Cardiac muscle cell (in vitro differentiated cells and primary cell): ENCODE measurements at regions not wholly inside any gene's neighbourhood (a gene's known extent, or its start where the extent isn't known, plus 50 kb on each side); places are given as distances from the start of the nearest gene placed in this dataset.
A peak's percentile ranks its signal among the peaks of the same experiment; 100 is the strongest.

Experiments used
- DNase-seq, 2 donors: peaks; one replicate each; pipeline versions ENCODE4 v3.0.0 to v3.0.0-alpha.2; 2010 to 2017; ENCODE audit warnings: low read depth in 1 of 2, low spot score in 1 of 2
- H3K27ac ChIP-seq: fragments of 200-600 bp; sonication (generic); 2 replicates; pipeline ENCODE4 v1.5.1; 2016
- H3K27me3 ChIP-seq: fragments of 200-600 bp; sonication (generic); 2 replicates; pipeline ENCODE4 v1.6.0; 2016; ENCODE audit warnings: control low read depth
- H3K36me3 ChIP-seq: fragments of 200-600 bp; sonication (generic); 2 replicates; pipeline ENCODE4 v1.5.1; 2016; ENCODE audit warnings: control low read depth
- H3K4me1 ChIP-seq: fragments of 200-600 bp; sonication (generic); 2 replicates; pipeline ENCODE4 v1.8.1; 2017; ENCODE audit warnings: low read depth, mild to moderate bottlenecking, mixed run types
- H3K4me3 ChIP-seq: fragments of 200-600 bp; sonication (generic); 2 replicates; pipeline ENCODE4 v1.5.1; 2016; ENCODE audit warnings: mild to moderate bottlenecking
- H3K9me3 ChIP-seq: fragments of 200-600 bp; sonication (generic); 2 replicates; pipeline ENCODE4 v1.5.1; 2017; ENCODE audit warnings: low read depth, mild to moderate bottlenecking, control low read depth
- CTCF ChIP-seq: IDR thresholded peaks from 2 replicates; pipeline ENCODE4 v1.5.1; 2012; ENCODE audit warnings: low read depth, mild to moderate bottlenecking, low read length

GRCh38 chr10:83667594-83667993, 471.7 kb upstream of the GHITM start:
- Histone ChIP-seq H3K27ac (no peak overlapping the region), H3K4me1 (no peaks in the 10 kb centered on the region), H3K27me3 (no peaks in the 10 kb centered on the region), H3K4me3 (no peak overlapping the region), H3K9me3 (no peaks in the 10 kb centered on the region), H3K36me3 (no peaks in the 10 kb centered on the region)
- DNase-seq = no peak
- TF ChIP-seq CTCF = no peak

- Histone ChIP-seq H3K9me3 (no peaks in the 10 kb centered on the region), H3K27ac (no peak overlapping the region), H3K4me3 (no peak overlapping the region), H3K36me3 (no peaks in the 10 kb centered on the region), H3K27me3 (no peaks in the 10 kb centered on the region), H3K4me1 (no peaks in the 10 kb centered on the region)
- no peak for DNase-seq
- no peak for TF ChIP-seq CTCF
Observed at GRCh38 chr10:83673316-83673715, 466.0 kb upstream of the GHITM start.

- Histone ChIP-seq H3K27me3 (no peaks in the 10 kb centered on the region), H3K4me1 (no peaks in the 10 kb centered on the region), H3K9me3 (no peaks in the 10 kb centered on the region), H3K4me3 (no peak overlapping the region), H3K36me3 (no peaks in the 10 kb centered on the region), H3K27ac (no peak overlapping the region)
- TF ChIP-seq CTCF = no peak
- DNase-seq = peak; percentile 1 to 36
Observed at GRCh38 chr10:83677795-83678194, 461.5 kb upstream of the GHITM start.

GRCh38 chr10:83678850-83679249, 460.5 kb upstream of the GHITM start:
- DNase-seq = no peak
- H3K4me3 ChIP-seq = no peak overlapping the region
- no peak overlapping the region for H3K27ac ChIP-seq

GRCh38 chr10:83680470-83680891, 458.8 kb upstream of the GHITM start:
- H3K27me3 ChIP-seq = no peaks in the 10 kb centered on the region
- no peaks in the 10 kb centered on the region for H3K4me1 ChIP-seq
- H3K27ac ChIP-seq = no peak overlapping the region
- H3K36me3 ChIP-seq = no peaks in the 10 kb centered on the region
- DNase-seq = no peak
- no peaks in the 10 kb centered on the region for H3K9me3 ChIP-seq
- no peak for TF ChIP-seq CTCF
- no peak overlapping the region for H3K4me3 ChIP-seq

More at GRCh38 chr10:83678850-83679249, 460.5 kb upstream of the GHITM start:
- Histone ChIP-seq H3K36me3 (no peaks in the 10 kb centered on the region), H3K4me1 (no peaks in the 10 kb centered on the region), H3K27me3 (no peaks in the 10 kb centered on the region), H3K9me3 (no peaks in the 10 kb centered on the region)
- no peak for TF ChIP-seq CTCF

- Histone ChIP-seq H3K9me3 (no peaks in the 10 kb centered on the region), H3K27me3 (no peaks in the 10 kb centered on the region), H3K36me3 (no peaks in the 10 kb centered on the region), H3K27ac (no peak overlapping the region), H3K4me1 (no peaks in the 10 kb centered on the region), H3K4me3 (no peak overlapping the region)
- TF ChIP-seq CTCF = no peak
- DNase-seq = no peak
Observed at GRCh38 chr10:83682414-83682813, 456.9 kb upstream of the GHITM start.
